ENCODE measurements at regions not wholly inside any gene's neighbourhood (a gene's known extent, or its start where the extent isn't known, plus 50 kb on each side); places are given as distances from the start of the nearest gene placed in this dataset.

DNA sequence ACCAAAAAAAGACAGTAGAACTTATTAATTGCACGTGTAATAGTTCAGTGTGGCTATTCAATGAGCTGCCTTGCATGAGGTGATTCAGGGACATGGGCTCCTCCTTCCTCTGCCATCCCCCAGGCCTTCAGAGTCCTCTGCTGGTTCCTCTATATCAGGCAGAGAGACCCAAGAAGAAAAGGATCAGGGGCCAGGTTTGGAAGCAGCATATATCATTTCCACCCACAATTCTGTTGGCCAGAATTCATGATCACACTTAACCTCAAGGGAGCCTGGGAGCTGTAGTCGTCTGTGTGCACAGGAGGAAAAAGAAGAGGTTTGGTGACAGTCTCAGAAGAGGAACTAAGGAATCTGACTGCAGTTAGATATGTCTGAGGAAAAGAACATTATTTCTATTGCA lies 114.0 kb upstream of the GLS start:
- ChIA-PET RAD21 (ENCODE audit: unreplicated experiment) (interaction anchor here (0.7 to 1.5 kb wide), 8 partner anchors 14 to 132 kb away, joined by 3 to 9 read pairs (median 4); no protein-coding TSS in a partner anchor), SMC1A (ENCODE audit: uncharacterized antibody, unreplicated experiment) (interaction anchor here (0.7 to 3.2 kb wide), 15 partner anchors 13 to 381 kb away, joined by 3 to 17 read pairs (median 3); no protein-coding TSS in a partner anchor), CTCF (interaction anchor here (0.5 to 5.7 kb wide), 6 partner anchors 13 to 86 kb away, joined by 3 to 29 read pairs (median 5); no protein-coding TSS in a partner anchor), POLR2A (no interaction called here)
- no peak overlapping the region for H2AFZ ChIP-seq (ENCODE audit: control insufficient read depth, low read depth, low read length)
- no TSS peak for BruUV-seq (replicated peaks)
- no peaks in the 10 kb centered on the region; a peak in 1 of 4 replicates for H3K27me3 ChIP-seq (replicated peaks in 1 of 2; ENCODE audit: control insufficient read depth in 2 of 2, insufficient read depth in 2 of 2, low read length in 1 of 2)
- H3K4me3 ChIP-seq, result no peak overlapping the region
- 18% methylated on average over 2 of the region's 2 CpGs for WGBS (ENCODE audit: insufficient coverage, insufficient replicate concordance, low lambda C conversion rate, missing lambda C conversion rate)
- no peaks in the 10 kb centered on the region for H3K36me3 ChIP-seq (ENCODE audit: control insufficient read depth in 2 of 2, insufficient read depth in 2 of 2, low read length in 1 of 2)
- H3K27ac ChIP-seq (ENCODE audit: control insufficient read depth, insufficient read depth), result no peak overlapping the region
- H3K9ac ChIP-seq (ENCODE audit: control insufficient read depth, insufficient read depth, low read length), result no peak overlapping the region
- H4K20me1 ChIP-seq (ENCODE audit: control insufficient read depth, insufficient read depth), result no peaks in the 10 kb centered on the region
- in situ Hi-C loops (cut with MboI) (no loop called here), intact Hi-C loops (cut with micrococcal nuclease; ENCODE audit: unreplicated experiment) (no loop called here)
- H3K4me1 ChIP-seq (ENCODE audit: control insufficient read depth, insufficient read depth, low read length), result no peaks in the 10 kb centered on the region
- FAIRE-seq (no peak), DNase-seq (ENCODE audit: low read depth, low spot score) (no peak), ATAC-seq (peak; percentile 46)
- TF ChIP-seq ASH2L (IDR thresholded peaks at IDR 0.05; ENCODE audit: borderline replicate concordance, low read depth), result no peak
- no peak for TF ChIP-seq GABPA (IDR thresholded peaks at IDR 0.05; ENCODE audit: low read depth)
- TF ChIP-seq RAD21 (IDR thresholded peaks at IDR 0.05; ENCODE audit: insufficient read depth, low read depth, low read length), result peak; percentile 38; the same call in 1 of the 2 replicates
- TF ChIP-seq, protein P1, sequence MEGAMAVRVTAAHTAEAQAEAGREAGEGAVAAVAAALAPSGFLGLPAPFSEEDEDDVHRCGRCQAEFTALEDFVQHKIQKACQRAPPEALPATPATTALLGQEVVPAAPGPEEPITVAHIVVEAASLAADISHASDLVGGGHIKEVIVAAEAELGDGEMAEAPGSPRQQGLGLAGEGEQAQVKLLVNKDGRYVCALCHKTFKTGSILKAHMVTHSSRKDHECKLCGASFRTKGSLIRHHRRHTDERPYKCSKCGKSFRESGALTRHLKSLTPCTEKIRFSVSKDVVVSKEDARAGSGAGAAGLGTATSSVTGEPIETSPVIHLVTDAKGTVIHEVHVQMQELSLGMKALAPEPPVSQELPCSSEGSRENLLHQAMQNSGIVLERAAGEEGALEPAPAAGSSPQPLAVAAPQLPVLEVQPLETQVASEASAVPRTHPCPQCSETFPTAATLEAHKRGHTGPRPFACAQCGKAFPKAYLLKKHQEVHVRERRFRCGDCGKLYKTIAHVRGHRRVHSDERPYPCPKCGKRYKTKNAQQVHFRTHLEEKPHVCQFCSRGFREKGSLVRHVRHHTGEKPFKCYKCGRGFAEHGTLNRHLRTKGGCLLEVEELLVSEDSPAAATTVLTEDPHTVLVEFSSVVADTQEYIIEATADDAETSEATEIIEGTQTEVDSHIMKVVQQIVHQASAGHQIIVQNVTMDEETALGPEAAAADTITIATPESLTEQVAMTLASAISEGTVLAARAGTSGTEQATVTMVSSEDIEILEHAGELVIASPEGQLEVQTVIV (IDR thresholded peaks at IDR 0.05; ENCODE audit: borderline replicate concordance, partially characterized antibody), result no peak
- TF ChIP-seq, protein P2, sequence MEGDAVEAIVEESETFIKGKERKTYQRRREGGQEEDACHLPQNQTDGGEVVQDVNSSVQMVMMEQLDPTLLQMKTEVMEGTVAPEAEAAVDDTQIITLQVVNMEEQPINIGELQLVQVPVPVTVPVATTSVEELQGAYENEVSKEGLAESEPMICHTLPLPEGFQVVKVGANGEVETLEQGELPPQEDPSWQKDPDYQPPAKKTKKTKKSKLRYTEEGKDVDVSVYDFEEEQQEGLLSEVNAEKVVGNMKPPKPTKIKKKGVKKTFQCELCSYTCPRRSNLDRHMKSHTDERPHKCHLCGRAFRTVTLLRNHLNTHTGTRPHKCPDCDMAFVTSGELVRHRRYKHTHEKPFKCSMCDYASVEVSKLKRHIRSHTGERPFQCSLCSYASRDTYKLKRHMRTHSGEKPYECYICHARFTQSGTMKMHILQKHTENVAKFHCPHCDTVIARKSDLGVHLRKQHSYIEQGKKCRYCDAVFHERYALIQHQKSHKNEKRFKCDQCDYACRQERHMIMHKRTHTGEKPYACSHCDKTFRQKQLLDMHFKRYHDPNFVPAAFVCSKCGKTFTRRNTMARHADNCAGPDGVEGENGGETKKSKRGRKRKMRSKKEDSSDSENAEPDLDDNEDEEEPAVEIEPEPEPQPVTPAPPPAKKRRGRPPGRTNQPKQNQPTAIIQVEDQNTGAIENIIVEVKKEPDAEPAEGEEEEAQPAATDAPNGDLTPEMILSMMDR (IDR thresholded peaks at IDR 0.05 in 2 of 3, conservative IDR thresholded peaks at IDR 0.05 in 1 of 3; ENCODE audit: control insufficient read depth in 2 of 3, extremely low read depth in 1 of 3, insufficient read depth in 1 of 3, low read depth in 3 of 3, low read length in 3 of 3), result peak in 1 of 3 experiments; percentile 26; a peak in 2 of 6 replicates
- no peak for TF ChIP-seq ZNF592 (IDR thresholded peaks at IDR 0.05)
- TF ChIP-seq BCL11A (IDR thresholded peaks at IDR 0.05; ENCODE audit: low read depth, low read length), result no peak
- TF ChIP-seq SIX5 (IDR thresholded peaks at IDR 0.05; ENCODE audit: low read depth, low read length, severe bottlenecking), result peak; percentile 33
- no peak for TF ChIP-seq DPF2 (IDR thresholded peaks at IDR 0.05)
- TF ChIP-seq ZNF274 (IDR thresholded peaks at IDR 0.05; ENCODE audit: insufficient read depth, insufficient read length), result no peak
- TF ChIP-seq NR2C1 (IDR thresholded peaks at IDR 0.05), result no peak
- TF ChIP-seq ZNF217 (IDR thresholded peaks at IDR 0.05), result no peak
- H3K79me2 ChIP-seq (ENCODE audit: control insufficient read depth, insufficient read depth, low read length), result no peaks in the 10 kb centered on the region
- H3K9me3 ChIP-seq (replicated peaks; ENCODE audit: control insufficient read depth, insufficient read depth, low read length), result no peaks in the 10 kb centered on the region
- H3K4me2 ChIP-seq (ENCODE audit: control insufficient read depth, insufficient read depth), result no peak overlapping the region
